ENCODE measurements at regions not wholly inside any gene's neighbourhood (a gene's known extent, or its start where the extent isn't known, plus 50 kb on each side); places are given as distances from the start of the nearest gene placed in this dataset.

DNA sequence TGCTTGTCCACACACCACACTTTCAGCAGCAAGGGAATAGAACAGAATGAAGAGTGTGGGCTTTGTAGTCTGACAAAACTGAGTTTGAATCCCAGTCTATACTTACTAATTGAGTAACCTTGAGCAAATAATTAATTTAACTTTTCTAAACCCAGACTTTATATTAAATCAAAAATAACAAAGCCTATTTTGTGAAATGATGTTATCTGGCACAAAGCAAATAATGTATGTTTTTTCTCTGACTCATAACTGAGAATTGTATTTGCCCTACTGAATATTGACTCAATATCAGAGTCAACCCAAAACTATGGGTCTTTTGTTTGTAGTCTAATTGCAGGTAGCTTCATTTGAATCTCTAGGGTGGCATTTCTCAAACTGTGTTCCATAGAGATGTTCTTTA, 77.9 kb upstream of the TANC2 start:
- H3K4me3 ChIP-seq (replicated peaks; ENCODE audit: insufficient read depth, low read length) = no peak overlapping the region
- DNase-seq (ENCODE audit: low read depth in 1 of 2, low spot score in 1 of 2) = no peak
- H3K27ac ChIP-seq (replicated peaks) = no peak overlapping the region
- H3K27me3 ChIP-seq (ENCODE audit: insufficient read depth, poor library complexity, severe bottlenecking) = no peaks in the 10 kb centered on the region
- TF ChIP-seq, protein P1, sequence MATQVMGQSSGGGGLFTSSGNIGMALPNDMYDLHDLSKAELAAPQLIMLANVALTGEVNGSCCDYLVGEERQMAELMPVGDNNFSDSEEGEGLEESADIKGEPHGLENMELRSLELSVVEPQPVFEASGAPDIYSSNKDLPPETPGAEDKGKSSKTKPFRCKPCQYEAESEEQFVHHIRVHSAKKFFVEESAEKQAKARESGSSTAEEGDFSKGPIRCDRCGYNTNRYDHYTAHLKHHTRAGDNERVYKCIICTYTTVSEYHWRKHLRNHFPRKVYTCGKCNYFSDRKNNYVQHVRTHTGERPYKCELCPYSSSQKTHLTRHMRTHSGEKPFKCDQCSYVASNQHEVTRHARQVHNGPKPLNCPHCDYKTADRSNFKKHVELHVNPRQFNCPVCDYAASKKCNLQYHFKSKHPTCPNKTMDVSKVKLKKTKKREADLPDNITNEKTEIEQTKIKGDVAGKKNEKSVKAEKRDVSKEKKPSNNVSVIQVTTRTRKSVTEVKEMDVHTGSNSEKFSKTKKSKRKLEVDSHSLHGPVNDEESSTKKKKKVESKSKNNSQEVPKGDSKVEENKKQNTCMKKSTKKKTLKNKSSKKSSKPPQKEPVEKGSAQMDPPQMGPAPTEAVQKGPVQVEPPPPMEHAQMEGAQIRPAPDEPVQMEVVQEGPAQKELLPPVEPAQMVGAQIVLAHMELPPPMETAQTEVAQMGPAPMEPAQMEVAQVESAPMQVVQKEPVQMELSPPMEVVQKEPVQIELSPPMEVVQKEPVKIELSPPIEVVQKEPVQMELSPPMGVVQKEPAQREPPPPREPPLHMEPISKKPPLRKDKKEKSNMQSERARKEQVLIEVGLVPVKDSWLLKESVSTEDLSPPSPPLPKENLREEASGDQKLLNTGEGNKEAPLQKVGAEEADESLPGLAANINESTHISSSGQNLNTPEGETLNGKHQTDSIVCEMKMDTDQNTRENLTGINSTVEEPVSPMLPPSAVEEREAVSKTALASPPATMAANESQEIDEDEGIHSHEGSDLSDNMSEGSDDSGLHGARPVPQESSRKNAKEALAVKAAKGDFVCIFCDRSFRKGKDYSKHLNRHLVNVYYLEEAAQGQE (IDR thresholded peaks at IDR 0.05; ENCODE audit: insufficient replicate concordance, low read depth) = no peak
- TF ChIP-seq SPI1 (IDR thresholded peaks at IDR 0.05; ENCODE audit: borderline replicate concordance, low read depth) (no peak), POLR2AphosphoS5 (IDR thresholded peaks at IDR 0.05; ENCODE audit: low read depth) (no peak), GABPA (IDR thresholded peaks at IDR 0.05; ENCODE audit: low read depth) (no peak)
- TF ChIP-seq, protein P2, sequence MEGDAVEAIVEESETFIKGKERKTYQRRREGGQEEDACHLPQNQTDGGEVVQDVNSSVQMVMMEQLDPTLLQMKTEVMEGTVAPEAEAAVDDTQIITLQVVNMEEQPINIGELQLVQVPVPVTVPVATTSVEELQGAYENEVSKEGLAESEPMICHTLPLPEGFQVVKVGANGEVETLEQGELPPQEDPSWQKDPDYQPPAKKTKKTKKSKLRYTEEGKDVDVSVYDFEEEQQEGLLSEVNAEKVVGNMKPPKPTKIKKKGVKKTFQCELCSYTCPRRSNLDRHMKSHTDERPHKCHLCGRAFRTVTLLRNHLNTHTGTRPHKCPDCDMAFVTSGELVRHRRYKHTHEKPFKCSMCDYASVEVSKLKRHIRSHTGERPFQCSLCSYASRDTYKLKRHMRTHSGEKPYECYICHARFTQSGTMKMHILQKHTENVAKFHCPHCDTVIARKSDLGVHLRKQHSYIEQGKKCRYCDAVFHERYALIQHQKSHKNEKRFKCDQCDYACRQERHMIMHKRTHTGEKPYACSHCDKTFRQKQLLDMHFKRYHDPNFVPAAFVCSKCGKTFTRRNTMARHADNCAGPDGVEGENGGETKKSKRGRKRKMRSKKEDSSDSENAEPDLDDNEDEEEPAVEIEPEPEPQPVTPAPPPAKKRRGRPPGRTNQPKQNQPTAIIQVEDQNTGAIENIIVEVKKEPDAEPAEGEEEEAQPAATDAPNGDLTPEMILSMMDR (IDR thresholded peaks at IDR 0.05; ENCODE audit: insufficient read depth, low read length) = no peak

DNA sequence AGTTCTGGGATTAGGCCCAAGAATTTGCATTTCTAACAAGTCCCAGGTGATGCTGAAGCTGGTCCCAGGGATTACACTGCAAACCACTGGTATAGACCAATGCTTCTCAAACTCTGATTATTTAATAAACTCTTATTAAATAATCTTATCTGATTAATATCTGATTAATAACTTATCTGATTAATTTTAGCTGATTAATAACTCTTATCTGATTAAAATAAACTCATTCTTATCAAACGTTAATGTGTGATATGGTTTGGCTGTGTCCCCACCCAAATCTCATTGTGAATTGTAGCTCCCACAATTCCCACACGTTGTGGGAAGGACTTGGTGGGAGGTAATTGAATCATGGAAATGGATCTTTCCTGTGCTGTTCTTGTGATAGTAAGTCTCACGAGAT, 78.6 kb upstream of the TANC2 start:
- no peak overlapping the region for H3K27ac ChIP-seq (replicated peaks)
- DNase-seq (ENCODE audit: low read depth in 1 of 2, low spot score in 1 of 2) = no peak
- no peak overlapping the region for H3K4me3 ChIP-seq (replicated peaks; ENCODE audit: insufficient read depth, low read length)
- no peaks in the 10 kb centered on the region for H3K27me3 ChIP-seq (ENCODE audit: insufficient read depth, poor library complexity, severe bottlenecking)
- TF ChIP-seq, protein P1 (IDR thresholded peaks at IDR 0.05; ENCODE audit: insufficient replicate concordance, low read depth) = no peak
- TF ChIP-seq POLR2AphosphoS5 (IDR thresholded peaks at IDR 0.05; ENCODE audit: low read depth) (no peak), SPI1 (IDR thresholded peaks at IDR 0.05; ENCODE audit: borderline replicate concordance, low read depth) (no peak), GABPA (IDR thresholded peaks at IDR 0.05; ENCODE audit: low read depth) (no peak)
- TF ChIP-seq, protein P2 (IDR thresholded peaks at IDR 0.05; ENCODE audit: insufficient read depth, low read length) = no peak

DNA sequence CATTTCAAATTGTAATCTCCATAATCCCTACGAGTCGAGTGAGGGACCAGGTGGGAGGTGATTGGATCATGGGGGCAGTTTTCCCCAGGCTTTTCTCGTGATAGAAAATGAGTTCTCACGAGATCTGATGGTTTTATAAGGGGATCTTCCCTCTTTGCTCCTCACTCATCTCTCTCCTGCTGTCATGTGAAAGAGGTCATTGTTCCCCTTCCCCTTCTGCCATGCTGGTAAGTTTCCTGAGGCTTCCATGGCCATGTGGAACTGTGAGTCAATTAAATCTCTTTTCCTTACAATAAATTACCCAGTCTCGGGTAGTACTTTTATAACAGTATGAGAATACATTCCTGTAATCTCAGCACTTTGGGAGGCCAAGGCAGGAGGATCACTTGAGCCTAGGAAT, 76.7 kb upstream of the MARCHF10 start:
- no peak overlapping the region for H3K4me3 ChIP-seq (replicated peaks; ENCODE audit: insufficient read depth, low read length)
- DNase-seq (ENCODE audit: low read depth in 1 of 2, low spot score in 1 of 2) = no peak
- H3K27me3 ChIP-seq (ENCODE audit: insufficient read depth, poor library complexity, severe bottlenecking) = no peaks in the 10 kb centered on the region
- no peak for TF ChIP-seq GABPA (IDR thresholded peaks at IDR 0.05; ENCODE audit: low read depth)
- TF ChIP-seq POLR2AphosphoS5 (IDR thresholded peaks at IDR 0.05; ENCODE audit: low read depth) = no peak
- TF ChIP-seq SPI1 (IDR thresholded peaks at IDR 0.05; ENCODE audit: borderline replicate concordance, low read depth) = no peak
- TF ChIP-seq, protein P1 (IDR thresholded peaks at IDR 0.05; ENCODE audit: insufficient replicate concordance, low read depth) = no peak
- TF ChIP-seq, protein P2 (IDR thresholded peaks at IDR 0.05; ENCODE audit: insufficient read depth, low read length) = no peak
- no peak overlapping the region for H3K27ac ChIP-seq (replicated peaks)

Measured in HL-60 (cell line).